ENCODE measurements at regions not wholly inside any gene's neighbourhood (a gene's known extent, or its start where the extent isn't known, plus 50 kb on each side); places are given as distances from the start of the nearest gene placed in this dataset.
"Not testable (repeated sequence)": the region's sequence is repeated elsewhere in the genome, so short reads cannot be mapped to it uniquely, and the experiment has no call there.

GRCh38 chr7:113756250-113756649 lies 162.6 kb downstream of the PPP1R3A start:
- no peak overlapping the region for H3K27ac ChIP-seq
- no peaks in the 10 kb centered on the region for H3K27me3 ChIP-seq
- TF ChIP-seq CTCF (IDR thresholded peaks at IDR 0.05), result no peak
- no peak for TF ChIP-seq POLR2A (IDR thresholded peaks at IDR 0.05)
- no peak for TF ChIP-seq POLR2AphosphoS5 (IDR thresholded peaks at IDR 0.05; ENCODE audit: insufficient read depth in 1 of 2, low read depth in 1 of 2)
- H3K4me1 ChIP-seq, result no peaks in the 10 kb centered on the region
- DNase-seq (ENCODE audit: extremely low spot score in 2 of 2), result no peak
- H3K4me3 ChIP-seq, result no peak overlapping the region
- no peaks in the 10 kb centered on the region for H3K9me3 ChIP-seq
- H3K36me3 ChIP-seq, result no peaks in the 10 kb centered on the region
- intact Hi-C loops (cut with DNase I), result no loop called here

GRCh38 chr7:113752689-113753088 lies 166.1 kb downstream of the PPP1R3A start:
- Histone ChIP-seq H3K36me3 (no peaks in the 10 kb centered on the region), H3K9me3 (no peaks in the 10 kb centered on the region), H3K27ac (no peak overlapping the region), H3K4me1 (no peaks in the 10 kb centered on the region), H3K4me3 (no peak overlapping the region), H3K27me3 (no peaks in the 10 kb centered on the region)
- intact Hi-C loops (cut with DNase I), result no loop called here
- TF ChIP-seq CTCF (IDR thresholded peaks at IDR 0.05), result no peak
- TF ChIP-seq POLR2AphosphoS5 (IDR thresholded peaks at IDR 0.05; ENCODE audit: insufficient read depth in 1 of 2, low read depth in 1 of 2), result no peak
- TF ChIP-seq POLR2A (IDR thresholded peaks at IDR 0.05), result no peak
- DNase-seq (ENCODE audit: extremely low spot score in 2 of 2), result no peak

- Histone ChIP-seq H3K9me3 (no peaks in the 10 kb centered on the region), H3K27me3 (no peaks in the 10 kb centered on the region), H3K36me3 (no peaks in the 10 kb centered on the region), H3K4me1 (no peaks in the 10 kb centered on the region), H3K27ac (no peak overlapping the region), H3K4me3 (no peak overlapping the region)
- TF ChIP-seq POLR2A (IDR thresholded peaks at IDR 0.05), result no peak
- TF ChIP-seq CTCF (IDR thresholded peaks at IDR 0.05), result no peak
- no peak for TF ChIP-seq POLR2AphosphoS5 (IDR thresholded peaks at IDR 0.05; ENCODE audit: insufficient read depth in 1 of 2, low read depth in 1 of 2)
- DNase-seq (ENCODE audit: extremely low spot score in 2 of 2), result no peak
- intact Hi-C loops (cut with DNase I), result no loop called here
Measured at GRCh38 chr7:113752289-113752688, 166.5 kb downstream of the PPP1R3A start.

- Histone ChIP-seq H3K4me3 (no peak overlapping the region), H3K27me3 (no peaks in the 10 kb centered on the region), H3K9me3 (no peaks in the 10 kb centered on the region), H3K4me1 (no peaks in the 10 kb centered on the region), H3K27ac (no peak overlapping the region), H3K36me3 (no peaks in the 10 kb centered on the region)
- TF ChIP-seq POLR2AphosphoS5 (IDR thresholded peaks at IDR 0.05; ENCODE audit: insufficient read depth in 1 of 2, low read depth in 1 of 2) (no peak), POLR2A (IDR thresholded peaks at IDR 0.05) (no peak), CTCF (IDR thresholded peaks at IDR 0.05) (no peak)
- intact Hi-C loops (cut with DNase I), result no loop called here
- no peak for DNase-seq (ENCODE audit: extremely low spot score in 2 of 2)
Measured at GRCh38 chr7:113751547-113751946, 167.3 kb downstream of the PPP1R3A start.

- H3K4me1 ChIP-seq; H3K9me3 ChIP-seq; H3K4me3 ChIP-seq; H3K27me3 ChIP-seq; intact Hi-C loops (cut with DNase I); DNase-seq (ENCODE audit: extremely low spot score in 2 of 2); H3K36me3 ChIP-seq; H3K27ac ChIP-seq: not testable (repeated sequence)
Measured at GRCh38 chr7:113748385-113748784, 170.4 kb downstream of the PPP1R3A start.

GRCh38 chr7:113742946-113743431 lies 175.8 kb downstream of the PPP1R3A start:
- DNase-seq (ENCODE audit: extremely low spot score in 2 of 2); H3K4me3 ChIP-seq; H3K27me3 ChIP-seq; H3K36me3 ChIP-seq; H3K4me1 ChIP-seq; H3K9me3 ChIP-seq; intact Hi-C loops (cut with DNase I); H3K27ac ChIP-seq: not testable (repeated sequence)
